Fibroblast of skin of right quadriceps (primary cell): ENCODE measurements at regions not wholly inside any gene's neighbourhood (a gene's known extent, or its start where the extent isn't known, plus 50 kb on each side); places are given as distances from the start of the nearest gene placed in this dataset.

Experiments
- DNase-seq: peaks from one replicate; pipeline ENCODE4 v3.0.0-alpha.2; 2013

DNA sequence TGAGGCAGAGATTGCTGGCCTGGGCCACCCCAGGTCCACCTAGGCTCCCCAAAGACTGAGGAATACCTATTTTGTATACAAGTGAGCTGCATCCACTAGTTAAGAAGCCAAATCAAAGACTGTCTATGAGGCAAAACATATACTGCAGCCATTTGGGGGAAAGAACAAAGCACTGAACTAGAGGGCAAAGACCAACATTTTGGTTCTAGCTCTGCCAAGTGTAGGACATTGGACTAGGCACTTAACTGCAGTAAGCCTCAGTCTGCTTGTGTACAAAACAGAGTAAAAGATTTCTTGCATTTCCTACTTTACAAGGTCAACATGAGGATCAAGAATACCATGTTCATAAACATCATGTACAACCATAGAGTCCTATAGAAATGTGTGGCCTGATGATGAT is 94.8 kb upstream of the CYP1B1 start:
- DNase-seq, result no peak

DNA sequence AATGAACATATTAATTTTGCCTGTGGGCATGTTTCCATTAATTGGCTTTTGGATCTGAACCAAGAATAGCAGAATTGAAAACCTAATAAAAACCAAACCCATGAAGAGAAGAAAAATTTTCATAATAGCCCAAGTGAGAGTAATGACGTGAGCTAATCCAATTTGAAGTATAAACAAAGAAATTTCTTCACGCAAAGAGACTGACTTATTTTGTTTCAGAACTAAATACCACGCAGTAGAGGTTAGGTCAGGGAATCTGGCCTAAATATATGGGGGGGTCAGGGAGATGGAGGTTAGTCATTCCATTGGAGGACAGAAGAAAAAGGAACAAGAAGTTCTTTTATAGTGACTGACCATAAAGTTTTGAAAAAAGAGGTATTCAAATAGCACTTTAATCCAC is 94.1 kb upstream of the CYP1B1 start:
- DNase-seq, result no peak

DNA sequence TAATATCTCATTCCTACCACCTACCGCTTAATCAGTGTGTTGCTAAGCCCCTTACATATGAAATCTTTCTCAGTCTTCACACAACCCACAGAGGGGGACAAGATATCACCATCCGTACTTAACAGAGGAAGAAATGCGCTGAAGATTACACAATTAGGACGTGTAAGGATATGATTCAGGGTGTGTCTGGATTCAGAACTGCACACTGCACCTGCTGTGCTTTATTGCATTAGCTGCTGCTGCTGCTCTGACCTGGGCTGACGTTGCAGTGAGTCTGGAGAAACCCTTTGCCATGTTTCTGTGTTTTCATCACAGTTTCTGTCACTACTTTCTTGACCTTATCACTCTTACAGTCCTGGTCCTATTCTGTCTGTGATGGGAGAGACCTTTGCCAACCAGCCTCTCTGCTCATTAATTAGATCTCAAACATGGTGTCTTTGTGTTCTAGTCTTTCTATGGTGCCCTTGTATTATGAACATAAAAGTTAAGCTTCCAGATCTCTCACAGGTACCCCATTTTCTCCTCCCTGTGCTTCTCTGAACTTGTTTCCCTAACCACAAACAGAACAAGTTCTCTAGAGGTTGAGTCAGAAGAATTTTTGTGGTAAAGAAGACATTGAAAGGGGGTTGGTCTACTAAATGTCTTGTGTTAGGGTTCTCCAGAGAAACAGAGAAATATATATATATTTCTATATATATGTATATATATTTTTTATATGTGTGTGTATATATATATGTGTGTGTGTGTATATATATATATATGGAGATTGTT is 92.9 kb upstream of the CYP1B1 start:
- peak; percentile 77 for DNase-seq

DNA sequence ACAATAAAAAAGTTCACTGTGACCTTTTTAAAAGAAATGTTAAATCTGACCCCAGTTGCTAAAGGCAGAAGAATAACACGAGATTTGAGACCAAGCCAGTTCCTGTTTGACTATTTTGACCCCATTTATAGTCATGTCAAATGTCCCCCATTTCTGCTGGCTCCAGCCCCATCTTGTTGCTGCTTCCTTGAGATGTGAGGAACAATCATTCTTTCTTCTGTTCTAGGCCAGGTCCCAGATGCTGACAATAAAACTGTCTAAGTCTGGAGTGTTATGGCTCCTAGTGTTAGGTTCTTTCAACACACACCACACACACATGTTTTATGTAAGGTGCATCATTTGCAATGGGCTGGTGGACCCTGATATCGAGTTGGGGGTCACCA is 92.0 kb upstream of the CYP1B1 start:
- DNase-seq, result no peak

DNA sequence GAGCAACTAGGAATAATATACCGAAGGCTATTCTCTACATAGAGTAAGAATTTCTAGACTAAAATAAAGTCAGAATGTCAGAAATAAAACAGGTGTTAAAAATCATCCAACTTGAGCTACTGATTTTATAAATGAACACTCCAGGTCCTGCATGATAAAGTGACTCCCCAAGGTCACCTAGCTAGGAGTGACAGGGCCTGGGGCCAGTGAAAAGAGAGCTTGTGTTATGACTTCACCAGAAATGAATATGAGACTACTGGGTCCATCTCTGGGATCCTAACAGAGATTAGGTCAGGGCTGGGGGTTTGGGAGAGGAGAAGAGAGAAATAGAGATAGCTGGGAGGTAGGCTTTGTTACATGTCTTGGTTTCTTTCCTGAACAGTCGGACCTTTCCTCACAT is 89.7 kb upstream of the CYP1B1 start:
- no peak for DNase-seq

DNA sequence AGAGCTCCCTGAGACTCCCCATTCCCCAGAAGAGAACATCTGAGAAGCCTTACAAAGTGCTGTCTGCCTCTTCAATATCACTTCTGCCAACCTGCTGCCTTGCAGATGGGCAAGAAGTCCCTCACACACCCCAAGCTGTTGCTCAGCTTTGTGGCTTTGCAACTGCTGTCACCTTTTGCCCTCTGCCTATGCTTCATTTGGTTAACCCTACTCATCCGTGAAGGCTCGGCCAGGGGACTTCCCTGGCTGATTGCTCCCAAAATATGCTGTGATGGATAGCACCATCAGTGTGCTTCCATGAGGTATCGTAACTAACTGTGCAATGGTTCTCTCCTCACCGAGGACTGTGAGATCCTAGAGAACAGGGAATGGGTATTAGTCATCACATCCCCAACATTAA is 88.9 kb upstream of the CYP1B1 start:
- no peak for DNase-seq

DNA sequence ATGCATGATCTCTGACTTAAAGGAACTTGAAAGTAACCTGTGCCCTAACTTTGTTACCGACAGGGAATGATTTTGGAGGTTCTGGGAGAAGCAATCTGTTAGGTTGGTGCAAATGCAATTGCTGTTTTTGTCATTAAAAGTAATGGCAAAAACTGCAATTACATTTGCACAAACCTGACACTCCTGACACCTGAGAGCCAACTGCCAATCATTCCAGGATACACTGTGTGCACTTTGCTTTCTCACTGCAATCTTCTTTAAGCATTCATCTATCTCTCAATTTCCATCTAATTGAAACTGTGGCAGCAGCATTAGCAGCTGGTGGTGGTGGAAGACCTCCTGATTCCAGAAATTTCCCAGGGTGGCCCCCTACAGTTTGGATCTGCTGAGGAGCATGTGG is 87.6 kb upstream of the CYP1B1 start:
- DNase-seq, result no peak

DNA sequence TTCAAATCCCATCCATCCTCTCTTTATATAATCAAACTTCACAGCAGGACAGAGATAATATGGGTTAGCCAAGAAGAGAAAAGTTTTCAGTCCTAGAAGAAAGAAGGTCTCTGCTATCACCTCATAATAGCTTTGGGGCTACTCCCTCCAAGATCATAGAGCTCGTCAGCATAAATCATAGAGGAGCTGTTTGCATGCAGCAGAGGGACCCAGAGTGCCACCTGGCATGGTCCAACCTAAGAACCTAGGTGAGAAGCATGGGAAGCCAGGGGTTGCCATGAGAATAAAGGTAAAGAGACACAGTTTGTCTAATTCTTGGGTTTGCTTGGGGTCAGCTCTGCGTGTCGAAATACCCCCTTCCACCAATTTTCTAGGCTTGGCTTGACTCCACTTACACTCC is 87.1 kb upstream of the CYP1B1 start:
- no peak for DNase-seq

DNA sequence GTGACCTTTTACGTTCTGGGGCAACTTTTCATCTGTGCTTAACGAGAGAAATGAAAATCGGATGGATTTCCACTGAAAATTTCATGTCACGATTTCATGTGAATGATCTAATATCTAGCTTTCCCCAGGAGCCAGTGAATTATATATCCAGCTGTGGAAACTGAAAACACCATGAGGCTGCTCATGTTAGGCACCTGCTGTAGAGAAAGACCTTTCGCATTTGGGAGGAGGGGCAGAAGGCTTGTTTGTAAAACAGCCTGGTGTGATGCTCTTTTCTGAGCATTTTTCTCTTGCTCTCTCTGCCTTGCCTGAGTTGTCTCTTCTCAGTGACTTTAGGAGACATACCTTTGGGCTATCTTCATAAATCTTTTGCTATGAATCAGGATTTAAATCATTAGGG is 84.6 kb upstream of the CYP1B1 start:
- no peak for DNase-seq

DNA sequence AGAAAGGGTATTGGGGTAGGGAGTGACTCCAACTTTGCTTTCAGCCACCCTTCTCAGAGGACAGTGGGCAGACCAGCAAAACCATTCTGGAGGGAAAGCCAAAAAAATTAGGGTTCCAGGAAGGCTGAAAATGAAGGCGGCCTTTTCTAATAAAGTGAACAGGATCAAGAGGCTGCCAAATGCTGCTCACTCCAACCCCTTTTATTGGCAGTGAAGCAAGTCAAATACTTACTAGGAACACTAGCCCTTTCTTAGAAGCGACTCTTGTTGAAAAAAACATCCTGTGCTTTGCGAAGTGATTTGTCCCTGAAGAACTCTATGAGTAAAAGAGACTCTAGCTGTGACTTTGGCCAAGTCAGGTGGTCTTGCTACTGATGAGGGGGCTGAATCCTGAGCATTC is 83.6 kb upstream of the CYP1B1 start:
- no peak for DNase-seq

DNA sequence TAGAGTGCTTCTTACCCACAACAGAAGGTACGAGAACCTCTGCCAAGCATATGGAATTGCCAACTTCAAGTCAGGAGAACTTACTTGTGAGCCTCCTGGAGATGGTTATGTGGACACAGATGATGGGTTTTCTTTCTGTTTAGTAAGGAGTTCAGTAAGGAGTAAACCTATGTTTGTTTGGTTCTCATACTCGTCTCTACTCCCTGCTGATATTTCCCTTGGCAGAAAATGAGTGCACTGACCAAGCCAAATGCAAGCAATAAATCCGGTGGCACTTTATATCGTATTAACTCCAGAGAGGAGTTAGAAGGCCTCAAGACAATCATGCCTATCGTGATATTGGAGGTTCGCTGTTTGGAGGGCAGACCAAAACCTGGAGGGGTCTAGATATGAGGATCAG is 83.2 kb upstream of the CYP1B1 start:
- DNase-seq, result no peak

DNA sequence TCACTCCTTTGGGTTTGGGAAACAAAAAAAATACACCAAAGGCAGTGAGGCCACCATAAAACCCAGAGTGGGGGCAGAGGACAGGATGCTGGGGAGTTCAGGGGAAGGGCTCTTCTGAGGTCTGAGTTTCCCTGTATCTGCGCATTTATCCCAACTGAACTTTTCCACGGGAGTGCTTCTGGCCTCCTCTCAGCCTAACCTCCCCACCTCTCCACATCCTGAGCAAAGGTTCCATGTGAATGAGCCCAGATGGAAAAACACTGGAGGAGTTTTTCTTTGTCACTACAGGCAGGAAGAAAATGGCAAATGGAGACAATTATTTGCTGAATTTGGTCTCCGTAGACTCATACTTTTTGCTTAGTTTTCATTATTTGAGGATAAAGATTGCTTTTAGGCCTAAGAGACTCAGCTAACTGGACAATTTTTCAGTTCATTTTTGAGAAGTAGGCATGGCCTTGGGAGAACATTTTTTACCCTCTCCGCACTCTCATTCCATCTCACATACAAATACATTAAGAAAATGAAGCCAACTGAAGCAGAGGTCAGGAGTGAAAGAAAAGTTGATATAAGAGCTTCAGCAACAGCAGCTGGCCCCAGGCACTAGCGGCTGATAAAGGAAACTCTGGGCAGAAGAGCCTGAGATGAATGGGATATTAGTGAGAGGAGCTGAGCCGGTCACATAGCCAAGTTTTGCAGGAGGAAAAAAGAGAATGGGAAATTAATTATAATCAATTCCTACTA is 82.6 kb upstream of the CYP1B1 start:
- DNase-seq, result no peak

DNA sequence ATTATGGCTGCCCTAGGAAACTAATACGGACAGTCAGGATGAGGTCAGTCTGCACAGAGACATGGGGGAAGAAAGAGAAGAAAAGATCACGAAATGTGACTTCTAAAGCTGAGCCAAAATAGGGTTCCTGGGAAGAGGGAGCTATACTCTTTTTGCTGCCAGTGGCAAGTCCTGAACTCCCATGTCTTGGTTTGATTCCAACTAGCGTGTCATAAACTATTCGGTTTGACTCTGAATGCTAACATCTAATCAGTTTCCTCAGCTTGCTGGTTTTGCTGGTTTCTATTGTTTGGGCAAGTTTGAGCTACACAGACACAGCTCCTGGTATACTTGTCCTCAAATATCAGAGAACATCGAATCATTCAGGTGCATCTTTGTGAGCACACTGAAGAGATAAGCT is 80.5 kb upstream of the CYP1B1 start:
- DNase-seq, result no peak

DNA sequence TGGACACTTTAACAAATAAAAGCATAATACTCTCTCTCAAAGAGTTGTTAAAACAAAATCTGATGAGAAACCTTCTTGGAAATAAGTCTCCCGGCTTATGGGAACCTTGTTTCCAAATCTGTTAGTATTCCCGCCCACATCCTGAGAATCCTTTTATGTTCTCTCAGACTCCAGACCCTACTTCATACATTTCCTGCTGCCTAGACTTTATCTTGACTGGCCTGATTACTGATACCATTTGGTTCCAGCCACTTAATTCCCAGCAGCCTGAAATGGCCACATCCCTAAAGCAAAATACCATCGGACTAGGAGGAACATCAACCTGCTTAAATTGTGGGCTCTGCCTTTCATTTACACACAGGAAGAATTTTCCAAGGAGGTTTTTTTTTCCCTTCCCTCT is 79.1 kb upstream of the CYP1B1 start:
- DNase-seq, result no peak

DNA sequence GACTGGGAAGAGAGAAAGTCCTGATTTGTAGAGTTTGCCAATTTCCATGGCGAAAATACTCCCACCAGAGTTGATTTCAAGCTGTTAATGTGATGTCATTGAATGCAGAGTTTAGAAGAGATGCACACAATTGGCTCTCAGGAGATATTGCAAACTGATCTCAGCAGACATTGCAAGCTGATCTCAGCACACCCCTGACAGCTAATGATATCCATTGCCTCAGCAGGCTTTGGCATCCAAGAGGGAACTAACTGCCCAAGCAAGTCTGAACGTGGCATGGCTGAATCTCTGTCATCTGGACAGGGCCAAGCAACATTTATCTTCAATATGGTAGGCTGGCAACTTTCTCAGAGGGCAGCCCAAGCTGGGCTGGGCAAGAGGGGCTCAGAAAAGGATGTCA is 78.4 kb upstream of the CYP1B1 start:
- no peak for DNase-seq

DNA sequence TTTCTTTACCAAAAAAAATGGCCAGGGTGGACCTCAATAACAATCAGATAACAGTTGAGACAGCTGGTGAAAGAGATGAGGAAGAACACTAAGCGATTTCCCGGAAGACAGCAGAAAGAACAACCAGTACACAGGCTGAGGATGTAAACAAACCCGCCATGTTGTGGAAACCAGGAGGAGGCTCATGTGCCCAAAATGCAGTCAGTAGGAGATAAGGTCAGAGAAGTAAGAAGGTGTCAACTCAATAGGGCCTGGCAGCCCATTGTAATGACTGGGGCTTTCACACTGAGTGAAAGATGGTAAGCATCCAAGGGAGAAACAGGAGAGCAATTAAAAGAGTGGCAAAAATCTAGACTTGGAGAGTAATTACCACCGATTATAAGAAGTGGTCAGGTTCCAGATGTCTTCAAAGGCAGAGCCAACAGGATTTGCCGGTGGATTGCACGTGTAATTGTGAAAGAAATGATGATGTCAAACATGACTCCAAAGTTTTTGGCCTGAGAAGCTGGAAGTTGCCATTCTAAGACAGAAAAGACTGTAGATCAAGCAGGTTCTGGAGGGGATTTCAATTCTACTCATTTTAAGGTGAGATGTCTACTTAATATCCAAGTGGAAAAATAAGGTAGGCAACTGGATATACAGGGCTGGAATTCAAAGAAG is 77.7 kb upstream of the CYP1B1 start:
- DNase-seq, result no peak

DNA sequence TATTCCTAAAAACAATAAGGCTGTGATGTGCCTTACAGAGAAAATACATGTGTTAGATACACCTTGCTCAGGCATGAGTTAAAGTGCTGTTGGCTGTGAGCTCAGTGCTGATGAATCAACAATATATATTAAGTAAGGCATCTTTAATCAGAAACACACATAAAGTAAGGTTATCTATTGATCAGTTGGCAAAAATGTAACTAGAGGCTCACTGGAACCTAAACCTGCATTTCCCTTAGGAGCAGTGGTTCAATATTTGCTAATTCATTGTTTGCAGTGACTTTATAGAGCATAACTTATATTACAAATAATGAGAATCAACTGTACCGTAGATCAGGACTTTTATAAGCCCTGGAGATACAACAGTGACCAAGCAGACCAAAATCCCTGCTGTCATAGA is 77.0 kb upstream of the CYP1B1 start:
- no peak for DNase-seq

DNA sequence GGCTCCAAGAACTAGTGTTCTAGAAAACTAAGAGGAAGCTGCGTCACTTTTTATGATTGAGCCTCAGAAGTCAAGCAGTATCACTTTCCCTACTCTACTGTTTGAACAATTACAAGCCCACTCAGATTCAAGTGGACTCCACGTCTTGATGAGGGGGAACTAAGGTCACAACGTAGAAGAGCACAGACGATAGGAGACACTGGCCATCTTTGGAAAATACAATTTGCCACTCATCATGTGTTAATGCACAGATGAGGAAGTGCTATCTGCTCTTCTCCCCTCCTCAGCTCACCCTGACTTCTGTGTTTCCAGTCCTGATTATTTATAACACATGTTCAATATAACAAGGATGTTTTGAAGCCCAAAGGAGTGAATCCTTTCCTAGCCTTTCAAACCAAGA is 76.1 kb upstream of the CYP1B1 start:
- DNase-seq, result no peak

DNA sequence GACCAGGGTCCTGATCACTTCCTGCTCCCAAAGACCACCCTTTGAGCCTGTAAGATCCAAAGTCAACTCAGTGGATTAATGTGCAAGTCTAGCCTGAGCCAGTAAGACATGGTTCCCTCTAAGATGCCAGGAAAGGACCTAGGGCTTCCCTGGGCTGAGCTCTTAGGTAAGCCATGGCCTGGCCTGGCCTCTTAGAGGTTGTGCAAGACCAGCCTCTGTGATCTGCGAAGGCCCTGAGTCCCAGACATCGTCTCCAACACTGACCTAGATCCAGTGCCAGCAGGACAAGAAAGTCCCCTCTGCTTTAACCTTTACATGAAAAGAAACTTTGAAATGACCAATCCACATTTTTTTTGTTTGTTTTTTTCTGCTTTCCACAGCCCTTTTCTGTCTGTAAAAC is 73.6 kb upstream of the CYP1B1 start:
- no peak for DNase-seq

DNA sequence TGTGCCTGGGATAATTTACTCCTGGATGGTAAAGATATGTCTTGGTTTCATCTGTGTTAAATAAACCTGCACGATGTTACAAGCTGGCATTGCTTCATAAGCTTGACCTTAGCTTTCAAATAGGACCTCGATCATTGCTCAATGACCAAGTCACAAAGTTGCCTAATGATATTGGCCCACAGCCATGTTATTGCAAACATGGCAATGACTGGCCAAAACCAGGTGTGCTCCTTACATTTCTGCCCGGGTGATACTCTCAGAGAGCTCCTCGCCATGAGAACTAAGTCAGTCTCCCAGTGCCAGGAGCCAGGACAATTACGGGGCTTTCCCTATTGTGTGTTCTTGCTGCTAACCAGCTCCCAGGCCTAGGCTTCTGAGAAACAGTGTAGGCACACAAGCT is 72.5 kb upstream of the CYP1B1 start:
- DNase-seq, result no peak

DNA sequence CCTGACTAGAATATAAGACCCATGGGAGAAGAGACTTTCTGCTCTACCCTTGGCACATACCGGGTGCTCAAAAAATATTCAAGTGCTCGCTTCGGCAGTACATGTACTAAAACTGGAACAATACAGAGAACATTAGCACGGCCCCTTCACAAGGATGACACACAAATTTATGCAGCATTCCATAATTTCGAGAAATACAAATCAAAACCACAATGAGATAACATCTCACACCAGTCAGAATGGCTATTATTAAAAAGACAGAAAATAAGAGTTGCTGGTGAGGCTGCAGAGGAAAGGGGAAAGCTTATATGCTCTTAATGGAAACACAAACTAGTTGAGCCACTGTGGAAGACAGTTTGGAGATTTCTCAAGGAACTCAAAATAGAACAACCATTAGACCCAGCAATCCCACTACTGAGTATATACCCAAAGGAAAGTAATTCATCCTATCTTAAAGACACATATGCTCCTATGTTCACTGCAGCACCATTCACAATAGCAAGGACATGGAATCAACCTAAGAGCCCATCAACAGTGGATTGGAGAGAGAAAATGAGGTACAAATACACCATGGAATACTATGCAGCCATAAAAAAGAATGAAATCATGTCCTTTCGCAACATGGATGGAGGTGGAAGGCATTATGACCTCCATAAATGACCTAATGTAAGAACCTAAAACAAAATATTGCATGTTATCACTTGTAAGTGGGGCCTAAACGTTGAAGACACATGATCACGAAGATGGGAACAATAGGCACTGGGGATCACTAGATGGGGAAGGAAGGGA is 71.6 kb upstream of the CYP1B1 start:
- peak; percentile 68 for DNase-seq

DNA sequence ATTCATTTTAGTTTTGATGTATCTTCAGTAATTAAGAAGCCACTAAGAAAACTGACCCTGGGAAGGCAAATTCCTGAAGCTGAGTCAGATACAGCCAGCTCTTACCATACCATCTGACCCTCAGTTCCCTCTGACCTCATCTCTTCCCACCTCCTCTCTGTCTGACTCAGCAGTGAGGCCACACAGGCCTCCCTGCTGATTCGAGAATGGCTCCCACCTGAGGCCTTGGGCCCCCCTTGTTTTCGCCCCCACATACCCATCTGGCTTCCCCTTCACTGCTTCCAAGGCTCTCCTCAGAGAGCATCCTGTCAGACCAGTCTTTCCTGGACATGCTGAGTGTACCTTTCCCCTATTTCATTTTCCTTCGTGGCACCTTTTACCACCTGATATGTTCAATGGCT is 71.0 kb upstream of the CYP1B1 start:
- DNase-seq, result peak; percentile 95

DNA sequence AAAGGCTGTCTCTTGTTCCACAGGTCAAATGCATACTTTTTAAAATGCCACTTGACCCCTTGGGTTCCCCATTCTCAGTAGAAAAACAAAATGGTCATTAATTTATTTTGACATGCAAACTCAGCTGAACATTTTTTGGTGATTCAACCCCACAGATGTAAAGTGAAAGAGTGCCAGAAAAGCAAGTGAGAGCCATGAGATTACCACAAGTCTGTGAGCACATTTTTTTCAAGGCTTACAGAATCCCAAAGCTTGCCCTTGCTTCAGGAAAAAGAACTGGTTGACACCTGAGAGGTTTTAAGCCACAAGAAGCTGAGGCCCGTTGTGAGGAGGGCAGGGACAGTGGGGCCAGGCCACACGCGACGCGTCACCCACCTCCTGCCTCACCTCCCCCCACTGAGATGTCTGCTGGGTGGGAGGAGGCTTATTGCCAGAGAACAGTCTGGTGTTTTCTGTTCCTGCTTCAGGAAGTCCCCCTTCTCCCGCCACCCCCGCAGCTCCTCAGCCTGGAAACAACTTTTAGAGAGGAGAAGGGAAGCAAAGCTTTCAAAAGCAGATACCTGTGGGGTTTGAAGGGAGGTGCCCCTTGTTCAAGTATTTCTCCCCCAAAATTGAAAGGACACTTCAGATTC is 70.4 kb upstream of the CYP1B1 start:
- peak; percentile 91 for DNase-seq
